HFFc6 (cell line): ENCODE measurements at regions not wholly inside any gene's neighbourhood (a gene's known extent, or its start where the extent isn't known, plus 50 kb on each side); places are given as distances from the start of the nearest gene placed in this dataset.

Experiments used
- DNase-seq: peaks from one replicate; pipeline ENCODE4 v3.0.0-alpha.2; 2018
- H3K27ac Mint-ChIP-seq: 2 replicates; pipeline ENCODE4 v1.8.0; 2020; ENCODE audit warnings: mild to moderate bottlenecking, mixed read lengths
- H3K27me3 Mint-ChIP-seq: 2 replicates; pipeline ENCODE4 v1.8.0; 2021; ENCODE audit warnings: mild to moderate bottlenecking, moderate library complexity, mixed read lengths; ENCODE audit not compliant: insufficient read depth
- H3K36me3 Mint-ChIP-seq: 2 replicates; pipeline ENCODE4 v1.8.0; 2021; ENCODE audit warnings: low read depth, mixed read lengths
- H3K4me1 Mint-ChIP-seq: 2 replicates; pipeline ENCODE4 v1.8.0; 2020; ENCODE audit warnings: low read depth, mixed read lengths
- H3K4me3 Mint-ChIP-seq: 2 replicates; pipeline ENCODE4 v1.8.0; 2020; ENCODE audit warnings: mild to moderate bottlenecking, moderate library complexity, mixed read lengths
- H3K9me3 Mint-ChIP-seq: 2 replicates; pipeline ENCODE4 v1.8.0; 2020; ENCODE audit warnings: mild to moderate bottlenecking, mixed read lengths
- CTCF ChIP-seq: fragments of 200-600 bp; sonication (generic); IDR thresholded peaks from 2 replicates; pipeline ENCODE4 v1.5.0; 2021; ENCODE audit warnings: antibody characterized with exemption, mild to moderate bottlenecking

- TF ChIP-seq CTCF = no peak
- no peaks in the 10 kb centered on the region for H3K27me3 Mint-ChIP-seq
- no peaks in the 10 kb centered on the region; the same call in 1 of the 2 replicates for H3K9me3 Mint-ChIP-seq
- H3K4me1 Mint-ChIP-seq = no peaks in the 10 kb centered on the region
- no peak for DNase-seq
- H3K27ac Mint-ChIP-seq = no peak overlapping the region
- H3K36me3 Mint-ChIP-seq = no peaks in the 10 kb centered on the region
- no peak overlapping the region for H3K4me3 Mint-ChIP-seq
Observed at GRCh38 chr5:146948666-146949065, 70.1 kb upstream of the PPP2R2B start.

GRCh38 chr5:146952168-146952567 lies 73.6 kb upstream of the PPP2R2B start:
- H3K27me3 Mint-ChIP-seq = no peaks in the 10 kb centered on the region
- H3K9me3 Mint-ChIP-seq = peaks cover 4% of the 10 kb centered on the region; the same call in 1 of the 2 replicates
- TF ChIP-seq CTCF = no peak
- no peaks in the 10 kb centered on the region for H3K36me3 Mint-ChIP-seq
- no peaks in the 10 kb centered on the region for H3K4me1 Mint-ChIP-seq
- H3K27ac Mint-ChIP-seq = no peak overlapping the region
- DNase-seq = no peak
- no peak overlapping the region for H3K4me3 Mint-ChIP-seq

- no peaks in the 10 kb centered on the region for H3K4me1 Mint-ChIP-seq
- no peaks in the 10 kb centered on the region for H3K36me3 Mint-ChIP-seq
- no peak for DNase-seq
- no peak overlapping the region for H3K27ac Mint-ChIP-seq
- no peak for TF ChIP-seq CTCF
- no peak overlapping the region for H3K4me3 Mint-ChIP-seq
- peaks cover 4% of the 10 kb centered on the region; the same call in 1 of the 2 replicates for H3K9me3 Mint-ChIP-seq
- no peaks in the 10 kb centered on the region for H3K27me3 Mint-ChIP-seq
Observed at GRCh38 chr5:146956217-146956616, 77.7 kb upstream of the PPP2R2B start.

- Mint-ChIP-seq H3K27ac (no peak overlapping the region), H3K4me1 (no peaks in the 10 kb centered on the region), H3K9me3 (peaks cover 4% of the 10 kb centered on the region; the same call in 1 of the 2 replicates), H3K36me3 (no peaks in the 10 kb centered on the region), H3K27me3 (no peaks in the 10 kb centered on the region; the same call in 1 of the 2 replicates), H3K4me3 (no peak overlapping the region)
- no peak for DNase-seq
- TF ChIP-seq CTCF = no peak
Observed at GRCh38 chr5:146959360-146959759, 80.8 kb upstream of the PPP2R2B start.

GRCh38 chr5:146962801-146963355 lies 84.3 kb upstream of the PPP2R2B start:
- Mint-ChIP-seq H3K9me3 (no peaks in the 10 kb centered on the region), H3K27ac (no peak overlapping the region), H3K27me3 (no peaks in the 10 kb centered on the region; the same call in 1 of the 2 replicates), H3K4me1 (no peaks in the 10 kb centered on the region), H3K4me3 (no peak overlapping the region), H3K36me3 (no peaks in the 10 kb centered on the region)
- no peak for DNase-seq
- TF ChIP-seq CTCF = no peak
